22Rv1 (cell line): ENCODE measurements at regions not wholly inside any gene's neighbourhood (a gene's known extent, or its start where the extent isn't known, plus 50 kb on each side); places are given as distances from the start of the nearest gene placed in this dataset.
A peak's percentile ranks its signal among the peaks of the same experiment; 100 is the strongest.

Source experiments
- H3K27ac ChIP-seq: fragments of 450-650 bp; 2 replicates; pipeline ENCODE4 v1.5.1; 2017
- CTCF ChIP-seq: fragments of 450-650 bp; IDR thresholded peaks from 2 replicates; pipeline ENCODE4 v1.5.1; 2017; ENCODE audit warnings: mild to moderate bottlenecking
- ZFX ChIP-seq: fragments of 450-650 bp; IDR thresholded peaks from 2 replicates; pipeline ENCODE4 v1.6.1; 2017; ENCODE audit warnings: antibody characterized with exemption, borderline replicate concordance

DNA sequence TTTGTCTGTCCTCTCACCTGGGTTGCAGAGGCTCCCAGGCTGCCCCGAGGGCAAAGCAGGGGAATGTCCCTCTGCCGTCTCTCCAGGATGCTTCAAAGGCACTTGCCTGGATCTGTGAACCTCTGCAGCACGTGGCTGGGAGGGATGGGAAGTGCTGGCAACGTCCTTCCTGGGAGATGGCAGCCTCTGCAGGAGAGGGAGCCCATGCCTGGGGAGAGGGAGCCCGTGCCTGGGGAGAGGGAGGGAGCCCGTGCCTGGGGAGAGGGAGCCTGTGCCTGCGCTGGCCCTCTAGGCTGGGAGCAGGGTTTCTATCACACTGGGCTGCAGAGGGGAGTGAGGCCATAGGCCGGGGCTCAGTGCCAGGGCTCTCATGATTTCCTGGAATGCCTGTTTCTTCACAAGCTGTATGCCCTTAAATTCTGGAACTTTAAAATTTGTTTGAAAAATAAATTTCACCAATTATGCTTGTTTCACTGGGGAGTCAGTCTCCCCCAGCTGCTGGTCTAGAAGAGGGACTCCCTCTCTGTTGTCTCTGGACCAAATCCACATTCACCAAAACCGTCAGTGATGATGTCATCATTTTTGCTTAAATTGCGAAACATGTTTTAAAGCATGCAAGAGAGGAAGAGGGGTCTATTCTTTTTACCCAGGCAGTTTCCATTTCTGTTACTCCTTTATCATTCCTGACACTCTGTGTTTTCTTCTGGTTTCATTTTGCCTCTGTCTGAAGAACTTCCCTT lies 135.7 kb downstream of the DNAJB6 start:
- H3K27ac ChIP-seq, result no peak overlapping the region
- TF ChIP-seq ZFX (no peak), CTCF (no peak)

- no peak overlapping the region for H3K27ac ChIP-seq
- TF ChIP-seq ZFX, result no peak
- TF ChIP-seq CTCF, result no peak
Measured at GRCh38 chr7:157473051-157473569, 136.3 kb downstream of the DNAJB6 start.

DNA sequence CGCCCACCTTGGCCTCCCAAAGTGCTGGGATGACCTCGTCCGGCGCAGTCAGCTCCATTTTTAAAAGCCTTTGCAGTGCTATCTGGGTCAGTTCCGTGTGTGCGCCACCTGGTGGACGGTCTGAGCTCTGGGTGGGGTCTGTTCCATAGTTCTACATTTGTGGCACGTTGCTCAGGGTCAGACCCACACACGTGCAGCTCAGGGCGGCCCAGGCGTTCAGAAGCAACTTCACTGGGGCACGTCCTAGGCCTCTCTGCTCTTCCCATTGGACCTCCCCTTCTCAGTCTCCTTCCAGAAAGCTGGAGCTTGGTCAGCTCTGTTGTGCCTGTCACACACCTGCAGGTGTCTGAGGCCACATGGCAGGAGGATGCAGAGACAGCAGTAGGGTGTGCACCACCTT lies 137.9 kb downstream of the DNAJB6 start:
- no peak overlapping the region for H3K27ac ChIP-seq

GRCh38 chr7:157475095-157475494 lies 138.3 kb downstream of the DNAJB6 start:
- no peak for TF ChIP-seq ZFX
- TF ChIP-seq CTCF, result no peak
- H3K27ac ChIP-seq, result no peak overlapping the region

More for the DNA sequence above, 137.9 kb downstream of the DNAJB6 start:
- TF ChIP-seq CTCF (peak; percentile 95), ZFX (no peak)

GRCh38 chr7:157475601-157476000 lies 138.8 kb downstream of the DNAJB6 start:
- no peak for TF ChIP-seq CTCF
- TF ChIP-seq ZFX, result no peak
- no peak overlapping the region for H3K27ac ChIP-seq

GRCh38 chr7:157476201-157476600 lies 139.4 kb downstream of the DNAJB6 start:
- no peak for TF ChIP-seq ZFX
- no peak for TF ChIP-seq CTCF
- H3K27ac ChIP-seq, result no peak overlapping the region
